GM19452 (cell line): ENCODE measurements at regions not wholly inside any gene's neighbourhood (a gene's known extent, or its start where the extent isn't known, plus 50 kb on each side); places are given as distances from the start of the nearest gene placed in this dataset.
A peak's percentile ranks its signal among the peaks of the same experiment; 100 is the strongest.

Experiments
- ATAC-seq: cut with Tn5 transposase; IDR thresholded peaks from one replicate; pipeline ENCODE4 v1.9.1; 2021; ENCODE audit not compliant: unreplicated experiment

DNA sequence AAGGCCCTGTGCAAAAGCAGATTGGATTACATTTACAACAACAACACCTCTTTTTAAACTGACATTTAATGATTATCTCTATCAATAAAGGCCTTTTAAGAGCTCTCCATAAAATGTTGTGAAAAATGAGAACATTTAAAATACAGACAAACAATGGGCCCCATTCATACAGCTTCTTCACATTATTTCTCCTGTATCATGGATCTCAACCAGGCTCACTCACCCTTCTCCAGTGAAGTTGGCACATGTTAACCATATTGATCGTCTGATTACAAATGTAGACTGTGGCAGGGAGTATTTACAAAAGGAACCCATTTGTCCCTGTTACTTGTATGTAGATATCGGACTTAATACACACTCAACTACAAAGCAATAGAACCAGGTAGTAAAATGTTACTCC is 220.2 kb upstream of the BTG1 start:
- no peak for ATAC-seq

DNA sequence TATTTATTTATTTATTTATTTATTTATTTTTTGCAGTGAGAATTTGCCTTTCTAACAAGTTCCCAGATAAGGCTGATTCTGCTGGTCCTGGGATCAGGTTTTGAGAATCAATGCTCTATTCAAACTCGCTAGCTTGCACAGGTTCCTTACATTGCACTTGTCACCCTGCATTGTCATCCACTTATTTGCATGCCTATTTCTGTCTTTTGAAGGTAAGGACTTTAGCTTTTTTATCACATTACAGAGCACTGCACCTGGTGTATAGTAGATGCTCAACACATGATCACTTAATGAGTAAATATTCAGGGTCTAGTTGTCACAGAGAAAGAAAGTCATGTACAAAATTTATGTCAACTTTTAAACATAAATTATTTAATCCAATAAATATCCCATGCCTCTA is 219.7 kb upstream of the BTG1 start:
- ATAC-seq: no peak

DNA sequence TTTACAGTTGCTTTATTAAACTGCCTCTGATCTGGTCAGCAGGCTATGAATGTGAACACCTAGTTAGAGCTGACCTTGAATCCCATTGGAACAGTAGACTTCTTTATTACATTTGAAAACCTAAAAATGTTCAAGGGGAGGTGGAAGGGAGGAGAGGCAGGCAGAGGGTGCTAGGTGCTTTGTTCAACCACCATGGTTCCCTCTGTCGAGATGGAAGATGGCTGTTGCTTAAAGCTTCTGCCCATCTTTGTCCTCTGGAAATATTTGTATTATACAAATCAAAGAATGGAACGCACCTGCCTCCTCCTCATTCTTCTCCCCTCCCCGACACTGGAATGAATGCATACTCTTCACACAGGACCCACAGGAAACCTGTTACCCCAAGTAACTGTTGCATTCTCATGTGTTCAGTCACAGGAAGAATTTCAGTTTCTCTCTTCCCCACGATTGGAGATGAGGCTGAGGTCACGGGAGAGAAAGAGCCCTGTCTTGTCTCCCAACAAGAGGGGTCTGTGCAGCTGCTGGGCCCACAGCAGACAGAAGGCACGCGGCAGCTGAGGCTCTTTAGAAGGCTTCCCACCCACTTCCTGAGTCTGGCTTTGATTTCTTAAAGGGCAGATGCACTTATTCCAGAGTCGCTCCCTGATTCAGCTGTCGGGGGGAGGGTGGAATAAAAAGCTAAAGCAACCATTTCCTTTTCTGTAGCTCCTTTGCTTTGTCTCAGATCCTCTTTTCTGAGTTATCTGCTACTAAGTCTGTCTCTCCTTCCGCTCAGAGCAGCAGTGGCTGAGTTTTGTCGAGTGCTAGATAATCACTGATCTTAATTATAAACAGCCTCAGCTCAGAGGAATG is 217.9 kb upstream of the BTG1 start:
- ATAC-seq: peak; percentile 67

DNA sequence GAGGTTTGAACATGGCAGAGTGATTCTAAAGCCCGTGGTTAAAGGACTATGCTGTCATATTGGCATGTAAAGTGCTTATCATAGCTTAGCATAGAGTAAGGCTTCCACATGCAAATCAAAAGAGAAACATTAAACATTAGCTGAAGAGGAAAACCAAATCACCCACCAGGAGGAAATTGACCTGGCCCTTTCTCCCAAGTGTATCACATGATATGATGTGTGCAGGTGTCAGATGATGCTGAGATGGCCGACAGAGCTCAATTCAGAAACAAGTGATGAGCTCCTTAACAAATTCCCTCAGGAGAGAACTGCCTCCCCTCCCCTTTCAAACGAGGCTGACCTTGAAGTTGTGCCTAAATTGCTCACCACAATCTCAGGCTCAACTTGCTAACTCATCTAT is 217.1 kb upstream of the BTG1 start:
- ATAC-seq: peak; percentile 52

DNA sequence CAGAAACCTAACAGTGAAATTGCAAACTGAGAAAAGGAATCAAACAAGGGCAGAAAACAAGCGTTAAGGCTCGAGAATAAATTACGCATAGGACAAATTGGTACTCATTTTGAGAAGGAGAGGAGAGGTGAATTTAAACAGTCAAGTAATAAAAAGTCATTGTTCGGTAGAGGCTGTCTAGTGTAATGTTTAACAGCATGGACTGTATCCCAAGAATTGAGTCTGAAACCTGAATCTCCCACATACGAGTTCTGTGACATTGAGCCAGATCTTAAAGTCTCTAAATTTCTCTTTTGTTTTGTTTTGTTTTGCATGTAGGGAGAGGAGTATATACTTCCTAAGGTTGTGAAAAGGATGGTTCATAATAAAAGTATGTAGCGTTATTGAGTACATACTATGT is 216.5 kb upstream of the BTG1 start:
- ATAC-seq: no peak

DNA sequence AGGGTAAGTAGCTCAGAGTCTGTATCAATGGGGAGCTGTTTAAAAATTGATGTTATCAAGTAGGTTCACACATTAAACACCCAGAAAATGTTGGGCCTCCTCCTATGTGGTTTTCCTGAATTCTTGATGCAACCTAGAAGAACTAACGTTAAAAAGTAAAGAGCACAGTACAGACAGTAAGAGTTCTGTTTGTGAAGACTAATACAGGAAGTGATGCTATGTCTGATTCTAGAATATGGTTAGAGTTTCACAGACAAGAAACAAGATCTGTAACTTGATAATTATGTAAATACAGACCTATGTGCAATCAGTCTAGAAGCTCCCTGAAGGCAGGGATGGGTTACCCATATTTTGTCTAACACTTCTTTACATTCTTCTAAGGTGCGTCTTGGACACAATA is 214.9 kb upstream of the BTG1 start:
- ATAC-seq: no peak

DNA sequence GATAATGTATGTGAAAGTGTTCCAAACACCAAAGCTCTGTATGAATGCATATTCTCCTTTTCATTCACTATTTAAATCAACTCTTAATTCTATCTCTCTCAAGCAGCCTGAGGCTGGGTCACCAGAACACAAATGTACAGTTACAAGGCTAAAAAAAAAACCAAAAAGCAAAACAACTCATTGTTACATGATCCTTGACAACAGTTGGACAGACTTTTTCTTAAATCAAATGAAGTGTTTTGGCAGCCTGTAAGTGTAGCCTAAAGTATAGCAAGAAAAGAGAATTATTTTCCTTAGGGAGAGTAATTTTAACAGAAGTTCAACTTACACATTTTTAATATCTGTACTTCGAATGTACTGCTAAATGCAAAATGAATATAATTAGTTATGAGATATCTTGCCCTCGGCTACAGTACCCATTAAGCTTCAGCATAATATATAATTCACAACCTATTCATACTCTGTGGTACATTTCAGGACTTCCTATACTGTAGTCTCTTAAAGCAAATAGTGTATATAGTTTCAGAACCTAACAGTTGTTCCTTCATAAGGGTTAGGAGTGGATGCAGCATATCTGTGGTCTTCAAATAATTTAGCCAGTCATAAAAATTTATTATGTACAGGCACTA is 214.0 kb upstream of the BTG1 start:
- no peak for ATAC-seq

DNA sequence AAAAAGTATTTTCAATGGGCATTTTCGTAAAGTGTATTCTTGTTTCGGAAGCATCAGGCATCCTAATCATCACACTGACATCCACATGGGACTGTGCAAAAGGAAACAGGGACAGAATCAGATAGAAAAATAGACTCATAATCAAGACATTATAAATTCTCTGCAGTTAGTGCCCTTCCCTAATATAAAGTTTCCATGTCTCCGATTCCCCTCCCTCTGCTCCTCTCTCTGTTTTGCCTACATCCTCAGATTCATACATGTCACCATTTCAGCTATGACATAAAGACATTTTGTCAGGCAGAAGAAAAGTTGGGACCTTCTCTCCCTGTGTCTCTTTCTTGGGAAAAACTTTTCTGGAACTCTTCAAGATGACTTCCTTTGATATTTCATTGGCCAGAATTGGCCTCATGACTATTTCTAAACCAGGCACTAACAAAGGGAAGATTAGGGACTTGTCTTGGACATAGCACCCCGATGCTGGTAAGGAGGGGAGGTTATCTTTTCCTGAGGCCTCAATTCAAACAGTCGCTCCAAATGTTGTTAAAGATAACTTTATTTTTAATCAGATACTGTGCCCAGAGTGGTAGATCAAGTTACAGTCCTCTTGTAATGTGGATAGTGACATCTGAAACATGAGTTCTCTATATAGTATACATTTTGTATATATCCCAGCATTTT is 212.1 kb upstream of the BTG1 start:
- ATAC-seq: no peak

DNA sequence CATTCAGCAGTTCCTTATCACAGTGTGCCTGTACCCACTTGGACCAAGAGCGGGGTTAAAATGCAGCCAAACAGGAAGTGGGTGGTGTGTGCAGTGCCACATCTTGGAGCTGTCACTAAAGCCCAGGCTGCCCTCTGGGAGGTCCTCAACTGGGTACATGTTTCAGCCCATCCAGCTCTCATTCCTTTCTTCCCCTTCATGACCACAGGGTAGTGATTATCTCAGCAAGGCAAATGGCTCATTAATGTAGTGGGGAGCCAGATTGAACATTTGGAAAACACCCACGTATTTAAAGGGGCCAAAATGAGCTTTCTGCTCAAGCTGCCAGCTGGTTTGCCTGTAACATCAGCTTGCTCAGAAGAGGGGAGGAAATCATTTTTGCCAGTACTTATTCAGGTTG is 210.8 kb upstream of the BTG1 start:
- ATAC-seq: no peak

DNA sequence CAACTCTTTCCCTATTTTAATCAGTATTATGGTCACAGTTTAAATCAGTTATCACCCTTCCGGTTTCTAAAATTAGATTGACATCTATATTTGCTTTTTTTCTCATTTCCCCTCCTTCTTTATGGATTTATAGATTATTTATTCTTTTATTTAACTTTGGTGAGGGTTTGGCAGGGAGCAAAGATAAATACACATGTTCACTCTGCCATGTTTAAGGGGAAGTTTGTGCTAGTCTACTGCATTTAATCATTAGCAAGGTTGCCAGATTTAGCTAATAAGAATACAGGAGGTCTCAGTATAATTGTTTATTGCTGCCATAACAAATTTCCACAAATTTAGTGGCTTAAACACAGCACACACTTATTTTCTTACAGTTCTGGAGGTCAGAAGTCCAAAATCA is 204.0 kb upstream of the BTG1 start:
- no peak for ATAC-seq

DNA sequence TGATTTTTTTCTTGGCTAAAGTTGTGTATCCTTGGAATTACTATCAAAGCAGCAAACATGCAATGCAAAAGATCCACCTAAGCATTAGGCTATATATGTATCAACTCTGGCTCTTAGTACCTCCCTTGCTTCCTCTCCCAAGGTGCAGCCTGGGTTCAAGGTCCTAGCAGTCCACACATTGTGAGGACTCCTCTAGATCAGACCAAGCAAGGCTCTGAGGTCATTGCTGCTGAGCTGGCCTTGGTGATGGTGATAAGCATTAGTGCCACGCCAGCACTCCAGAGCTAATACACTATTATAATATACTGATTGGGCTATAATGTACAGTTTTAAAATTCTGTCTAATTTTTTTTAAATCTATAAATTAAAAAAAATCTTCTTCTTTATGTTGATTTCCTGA is 196.9 kb upstream of the BTG1 start:
- no peak for ATAC-seq

DNA sequence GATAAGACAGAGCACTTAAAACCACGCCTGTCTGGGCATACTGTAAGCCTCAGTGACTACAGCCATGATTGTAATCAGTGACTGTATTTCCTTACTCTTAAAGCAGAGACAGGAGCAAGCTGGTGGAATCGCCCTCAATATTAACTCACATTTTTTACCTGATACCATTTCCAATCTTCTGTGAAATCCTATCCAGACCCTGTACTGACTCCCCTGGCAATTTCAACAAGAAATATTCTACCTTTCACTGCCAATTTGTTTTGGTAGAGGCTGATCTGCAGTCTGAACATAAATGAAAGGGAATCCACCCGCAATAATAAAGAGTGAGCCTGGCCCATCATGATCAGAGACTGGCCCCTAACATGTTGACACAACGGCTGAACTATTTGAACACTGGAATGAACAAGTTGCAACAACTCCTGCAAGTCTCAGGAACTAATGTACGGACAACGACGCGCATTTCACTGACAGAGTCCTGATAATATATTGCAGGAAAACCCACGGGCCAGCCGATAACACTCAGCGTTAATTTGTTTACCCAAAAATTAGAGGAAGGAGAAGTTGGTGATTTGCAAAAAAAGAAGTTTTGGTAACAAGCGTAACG is 195.5 kb upstream of the BTG1 start:
- ATAC-seq: no peak

DNA sequence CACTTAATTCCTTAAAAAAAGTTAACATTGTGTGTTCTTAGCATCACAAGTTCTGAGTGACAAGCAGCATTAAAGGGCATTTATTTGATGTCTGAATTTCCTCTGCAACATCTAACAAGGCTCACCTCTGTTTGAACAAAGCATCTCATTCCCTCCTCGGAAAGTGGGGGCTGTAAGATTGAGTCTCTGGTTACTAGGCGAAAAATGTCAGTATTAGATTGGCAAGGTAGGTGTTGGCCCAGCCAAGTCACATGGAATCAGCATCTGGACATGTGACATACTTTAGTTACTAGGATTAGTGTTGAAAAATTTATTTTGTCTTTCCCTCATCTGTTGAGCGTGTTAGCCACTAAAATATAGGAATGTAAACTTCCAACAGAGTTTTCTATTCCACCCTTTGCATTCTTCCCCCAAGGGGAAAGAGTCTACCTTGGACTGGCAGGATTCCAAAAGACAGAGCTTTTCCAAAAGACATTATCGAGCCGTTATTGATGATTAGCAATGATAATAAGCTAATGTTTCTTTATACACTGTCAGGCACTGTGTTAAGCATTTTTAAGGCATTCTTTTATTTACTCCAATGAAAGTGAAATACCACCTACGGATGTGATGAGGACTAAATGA is 194.9 kb upstream of the BTG1 start:
- no peak for ATAC-seq

DNA sequence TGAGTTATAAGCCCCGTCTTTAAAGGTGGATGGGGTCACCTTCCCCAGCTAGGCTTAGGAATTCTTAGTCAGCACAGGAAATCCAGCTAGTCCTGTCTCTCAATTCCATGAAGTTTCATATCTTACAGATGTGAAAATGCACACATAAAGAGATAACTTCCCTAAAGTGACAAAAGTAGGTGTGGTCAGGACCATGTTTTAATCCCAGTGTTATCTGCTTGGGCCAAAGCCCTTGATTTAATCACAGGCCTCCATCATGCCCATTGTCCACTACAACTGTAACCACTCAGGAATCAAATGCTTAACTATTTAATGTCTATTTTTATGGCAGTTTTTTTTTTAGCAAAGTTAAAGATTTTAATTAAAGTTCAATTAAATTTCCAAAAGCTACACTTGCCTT is 194.4 kb upstream of the BTG1 start:
- no peak for ATAC-seq

DNA sequence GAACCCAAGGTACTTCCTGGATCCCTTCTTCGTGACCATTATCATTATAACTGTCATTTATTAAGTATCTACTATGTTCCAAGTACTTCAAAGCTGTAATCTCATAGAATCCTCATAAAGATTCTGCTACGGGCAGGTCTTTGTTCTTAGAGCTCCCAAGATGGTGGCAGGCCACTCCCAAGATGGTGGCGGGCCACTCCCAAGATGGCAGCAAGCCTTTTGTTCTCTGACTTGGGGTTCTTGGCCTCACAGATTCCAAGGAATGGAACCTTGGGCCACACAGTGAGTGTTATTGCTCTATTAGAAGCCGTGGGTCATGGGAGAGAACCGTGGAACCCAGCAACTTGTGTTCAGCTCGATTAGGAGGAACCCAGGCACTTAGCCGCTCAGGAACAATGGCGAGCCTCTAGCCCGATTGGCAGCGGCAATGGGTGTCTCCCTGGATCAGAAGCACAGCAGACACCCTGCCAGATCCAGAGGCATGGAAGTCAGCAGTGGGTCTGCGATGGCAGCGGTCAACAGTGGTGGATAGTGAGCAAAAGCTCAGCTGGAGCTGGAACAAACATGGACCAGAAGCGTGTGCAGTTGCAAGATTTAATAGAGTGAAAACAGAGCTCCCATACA is 193.7 kb upstream of the BTG1 start:
- no peak for ATAC-seq

DNA sequence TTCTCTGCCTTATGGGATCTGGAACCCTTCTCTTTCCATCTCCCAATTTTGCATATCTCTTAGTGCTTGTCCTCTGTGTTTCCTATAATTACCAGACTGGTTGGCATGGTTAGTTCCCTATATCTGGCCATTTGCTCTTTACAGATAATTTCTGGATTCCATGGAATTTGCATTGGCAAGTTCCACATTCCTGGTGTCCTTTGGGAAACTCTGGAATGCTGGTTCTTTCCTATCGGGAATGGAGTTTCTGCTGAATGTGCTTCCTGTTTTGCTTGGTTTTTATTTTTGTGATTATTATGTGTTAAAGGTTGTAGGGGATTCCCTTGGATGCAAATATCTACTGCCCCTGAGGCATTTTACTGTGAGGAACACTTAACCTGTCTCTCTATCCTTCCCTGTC is 193.0 kb upstream of the BTG1 start:
- ATAC-seq: no peak

DNA sequence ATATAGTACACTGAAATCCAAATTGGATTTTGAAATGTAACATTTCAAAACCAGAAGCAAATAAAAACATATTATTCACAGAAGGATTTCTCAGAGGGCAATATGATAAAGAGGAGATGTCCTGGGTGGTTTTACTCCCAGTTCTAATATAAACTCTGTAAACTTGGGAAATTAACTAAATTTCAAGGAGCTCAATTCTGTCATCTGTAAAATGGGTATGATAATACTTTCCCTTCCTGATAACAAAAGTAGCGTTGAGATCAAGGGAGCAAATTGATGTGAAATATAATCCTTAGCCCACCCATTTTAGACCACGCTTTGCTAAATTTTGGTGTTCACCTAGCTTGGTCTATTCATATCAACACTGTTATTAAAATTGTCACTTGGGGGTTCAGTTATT is 192.5 kb upstream of the BTG1 start:
- no peak for ATAC-seq

DNA sequence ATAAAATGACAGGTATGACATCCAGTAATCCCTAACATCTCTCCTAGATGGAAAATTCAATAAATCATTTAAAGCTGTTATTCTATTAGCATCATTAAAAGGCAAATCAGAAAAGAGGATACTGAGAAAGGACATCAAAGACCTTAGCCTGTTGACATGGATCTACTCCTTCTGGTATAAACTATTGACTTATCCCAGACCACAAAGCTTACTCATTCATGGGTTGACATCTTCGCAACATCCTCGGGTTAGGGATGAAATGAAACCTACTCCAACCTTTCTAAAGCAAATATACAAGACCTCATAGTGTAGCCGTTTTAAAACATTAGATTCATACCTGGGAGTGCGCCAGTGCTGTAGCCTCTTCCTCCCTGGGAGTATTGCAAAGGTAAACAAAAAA is 191.5 kb upstream of the BTG1 start:
- ATAC-seq: no peak

DNA sequence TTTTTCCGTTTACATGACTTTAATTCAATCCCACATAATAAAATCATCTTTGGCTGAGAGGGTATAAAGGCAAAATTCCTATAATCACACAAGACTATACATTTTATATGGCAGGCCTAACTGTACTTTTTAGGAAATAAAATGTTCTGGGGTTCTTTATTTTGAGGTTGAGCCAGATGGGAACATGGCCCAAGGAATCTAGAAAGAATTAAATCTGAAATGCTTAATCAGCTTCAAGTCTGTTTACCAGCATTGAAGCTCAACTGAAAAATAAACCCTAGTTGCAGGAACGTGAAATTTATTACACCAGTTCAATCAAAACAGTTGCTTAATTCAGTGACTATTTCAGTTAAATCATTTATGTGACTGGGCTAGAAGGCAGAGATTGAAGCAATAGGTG is 191.0 kb upstream of the BTG1 start:
- ATAC-seq: no peak

DNA sequence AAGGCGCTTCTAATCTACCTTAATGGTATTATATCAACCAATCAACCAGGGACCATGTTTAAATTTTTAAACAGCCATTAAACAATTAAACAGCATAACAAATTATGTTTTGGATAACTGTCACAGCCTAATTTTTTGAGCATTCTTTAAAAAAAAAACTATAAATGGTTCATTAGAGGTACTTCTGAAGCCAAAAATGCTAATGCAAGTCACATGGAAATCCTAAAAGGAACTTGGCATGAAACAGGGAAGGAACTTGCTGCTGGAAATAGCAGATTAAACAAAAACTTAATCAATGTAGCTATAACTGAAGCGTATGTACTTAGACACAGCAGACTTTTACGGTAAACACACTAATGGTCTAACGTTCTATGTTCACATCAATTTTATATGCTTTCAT is 190.2 kb upstream of the BTG1 start:
- ATAC-seq: no peak

DNA sequence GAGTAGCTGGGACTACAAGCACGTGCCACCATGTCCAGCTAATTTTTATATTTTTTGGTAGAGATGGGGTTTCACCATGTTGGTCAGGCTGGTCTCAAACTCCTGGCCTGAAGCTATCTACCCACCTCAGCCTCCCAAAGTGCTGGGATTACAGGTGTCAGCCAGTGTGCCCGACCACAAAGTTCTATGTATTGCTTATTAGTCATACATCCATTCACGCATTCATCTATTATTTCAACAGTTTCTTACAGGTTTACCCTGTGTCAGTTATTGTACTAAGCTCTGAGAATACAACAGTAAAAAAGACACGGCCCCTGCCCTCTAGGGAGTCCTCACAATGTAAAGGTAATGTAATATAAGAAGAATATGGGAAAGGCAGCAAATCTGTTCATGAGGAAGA is 188.9 kb upstream of the BTG1 start:
- ATAC-seq: no peak
